GM19372 (cell line): ENCODE measurements at regions not wholly inside any gene's neighbourhood (a gene's known extent, or its start where the extent isn't known, plus 50 kb on each side); places are given as distances from the start of the nearest gene placed in this dataset.
"Not testable (repeated sequence)": the region's sequence is repeated elsewhere in the genome, so short reads cannot be mapped to it uniquely, and the experiment has no call there.

Source experiments
- ATAC-seq: cut with Tn5 transposase; IDR thresholded peaks from one replicate; pipeline ENCODE4 v1.9.1; 2021; ENCODE audit warnings: mild to moderate bottlenecking, low read depth, moderate library complexity; ENCODE audit not compliant: unreplicated experiment

DNA sequence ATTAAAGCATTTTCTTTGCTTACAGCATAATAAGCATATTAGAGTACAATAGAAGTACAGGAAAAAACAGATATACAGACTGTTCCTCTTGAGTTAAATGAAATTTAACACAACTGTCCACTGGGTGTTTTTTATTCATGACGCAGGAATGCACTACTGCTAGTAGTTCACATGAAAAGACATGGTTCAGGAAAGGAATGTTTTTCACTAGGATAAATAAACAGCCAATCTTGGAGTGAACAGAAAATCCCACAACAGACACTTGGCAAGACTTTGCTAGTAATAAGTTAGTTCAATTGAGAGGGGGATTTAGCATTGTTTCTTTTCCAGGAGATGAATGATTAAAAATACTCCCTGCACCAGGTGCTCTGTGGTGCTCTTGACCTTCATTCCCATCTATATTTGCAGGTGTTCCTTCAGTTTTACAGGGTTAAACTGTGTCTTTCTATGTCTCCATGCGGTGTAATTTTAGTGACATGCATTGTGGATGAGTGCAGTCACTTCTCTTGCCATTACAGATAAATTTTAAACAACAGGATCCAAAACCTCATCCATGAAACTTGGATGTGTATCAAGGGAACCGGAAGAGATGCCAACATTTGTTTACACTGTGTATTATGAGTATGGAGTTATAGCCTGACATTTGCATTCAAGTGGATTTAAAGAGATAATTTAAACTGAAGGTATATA lies 796.6 kb downstream of the DSC3 start:
- ATAC-seq, result no peak

DNA sequence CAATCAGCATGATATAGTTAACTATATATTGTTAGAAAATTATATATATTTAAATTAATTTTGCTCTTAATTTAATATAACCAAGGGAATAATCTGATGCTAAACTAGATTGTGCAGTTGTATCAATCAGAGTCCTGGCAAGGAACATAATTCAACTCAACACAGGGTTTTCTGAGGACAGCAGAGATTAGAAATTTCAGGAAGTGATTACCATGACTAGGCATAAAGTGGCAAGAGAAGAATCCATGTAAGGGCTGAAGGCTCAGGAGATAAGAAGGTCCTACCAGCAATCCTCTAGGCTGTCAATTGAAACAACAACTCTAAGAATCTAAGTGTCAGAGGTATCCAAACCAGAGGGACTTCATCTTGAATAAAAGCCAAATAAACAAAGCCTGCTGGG lies 807.8 kb downstream of the DSC3 start:
- ATAC-seq, result no peak

DNA sequence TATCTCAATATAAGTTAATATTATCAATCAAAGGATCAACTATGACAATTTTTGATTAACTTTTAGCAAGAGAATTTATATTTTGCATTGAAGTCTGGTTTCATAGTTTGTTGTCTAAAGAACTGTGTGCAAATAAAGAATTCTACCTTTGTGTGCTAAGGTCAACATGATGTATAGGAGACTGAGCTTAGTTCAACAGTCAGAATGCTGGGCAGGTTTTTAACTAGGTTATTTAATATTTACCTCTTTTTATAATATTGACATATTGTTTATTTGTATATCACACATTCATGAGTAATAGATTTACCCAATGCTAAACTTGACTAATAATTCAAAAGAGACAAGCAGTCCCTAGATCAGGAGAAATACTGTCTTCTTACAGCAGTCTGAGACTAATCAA lies 831.4 kb downstream of the DSC3 start:
- ATAC-seq, result no peak

DNA sequence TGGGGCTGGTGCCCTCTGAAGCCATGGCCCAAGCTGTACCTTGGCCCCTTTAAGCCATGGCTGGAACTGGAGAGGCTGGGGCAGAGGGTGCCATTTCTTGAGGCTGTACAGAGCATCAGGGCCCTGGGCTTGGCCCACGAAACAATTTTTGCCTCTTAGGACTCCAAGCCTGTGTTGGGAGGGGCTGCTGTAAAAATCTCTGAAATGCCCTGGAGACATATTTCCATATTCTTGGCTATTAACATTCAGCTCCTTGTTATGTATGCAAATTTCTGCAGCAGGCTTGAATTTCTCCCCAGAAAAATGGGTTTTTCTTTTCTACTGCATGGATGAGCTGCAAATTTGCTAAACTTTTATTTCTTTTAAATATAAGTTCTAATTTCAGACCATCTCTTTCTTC lies 834.0 kb downstream of the DSC3 start:
- no peak for ATAC-seq

DNA sequence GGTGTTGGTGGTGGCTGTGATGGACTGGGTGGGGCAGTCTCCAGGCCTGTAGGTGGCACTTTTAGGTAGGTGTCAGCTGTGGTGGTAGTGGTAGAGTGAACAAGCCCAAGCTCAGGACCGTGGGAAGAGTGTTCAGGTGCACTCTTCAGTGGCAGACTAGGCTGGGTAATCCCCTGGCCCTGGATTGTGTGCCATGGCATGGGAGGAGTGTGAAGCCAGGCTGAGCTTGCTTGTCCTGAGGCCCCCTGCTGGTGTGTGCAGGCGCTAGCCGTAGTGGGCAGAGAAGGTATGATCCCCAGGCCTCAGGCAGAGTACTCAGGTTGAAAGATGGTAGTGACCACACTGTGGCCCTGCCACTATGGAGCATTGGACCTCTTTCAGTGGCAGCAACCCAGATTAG lies 850.3 kb downstream of the DSC3 start:
- no peak for ATAC-seq

DNA sequence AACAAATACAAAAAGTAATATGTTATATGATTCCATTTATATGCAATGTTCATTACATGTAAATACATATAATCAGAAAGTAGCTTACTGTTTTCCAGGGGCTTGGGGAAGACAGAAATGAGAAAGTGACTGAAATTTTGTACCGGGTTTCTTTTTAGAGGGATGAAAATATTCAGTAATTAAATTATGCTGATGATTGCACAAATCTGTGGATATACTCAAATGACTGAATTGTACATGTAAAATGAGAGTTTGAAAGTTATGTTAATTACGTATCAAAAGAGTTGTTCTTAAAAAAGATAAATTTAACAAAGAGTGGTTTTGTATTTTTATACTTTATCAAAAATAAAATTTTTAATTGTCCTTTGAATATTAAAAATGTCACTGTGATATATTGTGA lies 856.3 kb downstream of the DSC3 start:
- no peak for ATAC-seq

DNA sequence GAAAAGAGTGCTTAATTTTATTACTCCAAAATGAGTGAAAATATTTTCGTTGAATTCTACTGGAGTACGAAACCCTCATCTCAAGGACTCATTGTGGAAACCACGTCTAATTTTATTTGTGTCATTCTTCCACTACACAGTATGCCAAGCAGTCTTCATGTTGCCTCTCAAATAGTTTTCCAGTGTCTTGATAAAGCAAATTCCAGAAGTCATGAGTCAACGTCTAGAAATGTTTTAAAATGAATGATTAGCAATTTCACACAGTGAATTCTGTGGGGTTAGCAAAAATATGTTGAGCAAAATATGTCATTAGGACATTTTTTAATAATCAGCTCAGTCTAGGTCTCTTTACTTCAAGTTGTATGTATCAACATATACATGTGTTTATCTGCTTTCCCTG lies 865.5 kb downstream of the DSC3 start:
- no peak for ATAC-seq

DNA sequence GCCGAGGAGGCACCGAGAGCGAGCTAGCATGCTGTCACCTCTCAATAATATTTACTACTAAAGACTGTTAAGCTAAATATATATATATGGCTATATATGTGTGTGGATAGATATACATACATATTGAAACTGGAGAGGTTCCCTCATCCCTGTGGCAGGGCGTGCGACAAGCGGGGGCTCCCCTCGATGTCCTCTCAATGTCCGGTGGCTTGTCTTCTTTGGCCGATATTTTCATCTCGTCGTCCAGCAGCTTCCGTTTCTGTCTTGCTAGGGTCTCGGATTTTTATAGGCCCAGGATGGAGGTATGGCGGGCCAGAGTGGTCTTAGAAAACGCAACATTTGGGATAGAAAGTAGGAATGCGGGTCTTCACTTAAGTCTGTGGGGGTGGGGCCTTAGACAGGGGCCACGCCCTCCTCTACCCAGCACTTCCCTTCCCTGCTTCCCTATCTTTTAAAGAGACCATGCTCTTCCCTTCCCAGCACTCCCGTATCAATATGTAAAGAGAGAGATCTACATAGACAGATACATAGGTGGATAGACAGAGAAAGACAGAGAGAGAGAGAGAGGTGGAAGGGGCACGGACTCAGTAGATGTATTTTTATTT lies 866.8 kb downstream of the DSC3 start:
- no peak for ATAC-seq

DNA sequence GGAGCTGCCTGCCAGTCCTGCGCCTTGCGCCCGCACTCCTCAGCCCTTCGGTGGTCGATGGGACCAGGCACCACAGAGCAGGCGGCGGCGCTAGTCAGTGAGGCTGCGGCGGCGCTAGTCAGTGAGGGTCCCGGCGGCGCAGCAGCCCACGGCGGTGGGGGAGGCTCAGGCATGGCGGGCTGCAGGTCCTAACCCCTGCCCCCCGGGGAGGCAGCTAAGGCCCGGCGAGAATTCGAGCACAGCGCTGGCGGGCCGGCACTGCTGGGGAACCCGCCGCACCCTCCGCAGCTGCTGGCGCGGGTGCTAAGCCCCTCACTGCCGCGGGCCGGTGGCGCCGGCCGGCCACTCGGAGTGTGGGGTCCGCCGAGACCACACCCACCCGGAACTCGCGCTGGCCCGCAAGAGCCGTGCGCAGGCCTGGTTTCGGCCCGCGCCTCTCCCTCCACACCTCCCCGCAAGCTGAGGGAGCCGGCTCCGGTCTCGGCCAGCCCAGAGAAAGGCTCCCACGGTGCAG lies 867.4 kb downstream of the DSC3 start:
- no peak for ATAC-seq

DNA sequence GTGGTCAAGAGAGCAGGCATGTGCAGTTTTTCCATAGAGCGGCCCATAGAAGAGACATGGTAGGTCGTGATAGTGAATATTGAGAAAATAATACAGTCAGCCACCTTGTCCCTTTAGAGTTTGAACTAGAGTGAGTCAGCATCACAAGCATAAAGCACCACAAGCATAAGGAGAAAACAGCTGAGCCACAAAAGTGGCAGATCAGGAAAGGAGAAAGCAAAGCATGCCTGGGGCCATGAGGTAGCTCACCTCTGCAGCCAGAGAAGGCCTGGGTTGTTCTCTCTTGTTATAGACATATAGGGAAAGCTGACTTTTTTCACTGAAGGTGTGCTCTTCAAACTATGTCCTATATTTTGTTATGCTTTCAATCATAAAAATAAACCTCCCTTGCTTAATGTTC lies 879.0 kb downstream of the DSC3 start:
- no peak for ATAC-seq

DNA sequence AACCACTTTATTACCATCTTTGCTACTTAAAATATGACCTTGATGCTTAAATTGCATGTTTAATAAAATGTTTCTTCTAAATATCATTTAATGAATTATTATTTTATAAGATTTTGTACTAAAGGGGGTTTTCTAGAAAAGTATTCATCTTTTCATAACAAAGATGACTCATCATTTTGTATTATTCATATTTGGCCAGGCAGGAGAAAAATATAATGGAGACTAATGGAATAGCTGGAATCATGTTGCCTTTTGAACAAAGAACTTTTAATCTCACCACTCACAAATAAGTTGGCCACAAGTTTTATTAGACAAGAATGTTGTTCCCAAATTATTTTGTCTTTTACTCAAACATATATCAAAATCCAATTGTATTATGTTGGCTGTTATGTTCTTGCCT lies 882.4 kb downstream of the DSC3 start:
- no peak for ATAC-seq

DNA sequence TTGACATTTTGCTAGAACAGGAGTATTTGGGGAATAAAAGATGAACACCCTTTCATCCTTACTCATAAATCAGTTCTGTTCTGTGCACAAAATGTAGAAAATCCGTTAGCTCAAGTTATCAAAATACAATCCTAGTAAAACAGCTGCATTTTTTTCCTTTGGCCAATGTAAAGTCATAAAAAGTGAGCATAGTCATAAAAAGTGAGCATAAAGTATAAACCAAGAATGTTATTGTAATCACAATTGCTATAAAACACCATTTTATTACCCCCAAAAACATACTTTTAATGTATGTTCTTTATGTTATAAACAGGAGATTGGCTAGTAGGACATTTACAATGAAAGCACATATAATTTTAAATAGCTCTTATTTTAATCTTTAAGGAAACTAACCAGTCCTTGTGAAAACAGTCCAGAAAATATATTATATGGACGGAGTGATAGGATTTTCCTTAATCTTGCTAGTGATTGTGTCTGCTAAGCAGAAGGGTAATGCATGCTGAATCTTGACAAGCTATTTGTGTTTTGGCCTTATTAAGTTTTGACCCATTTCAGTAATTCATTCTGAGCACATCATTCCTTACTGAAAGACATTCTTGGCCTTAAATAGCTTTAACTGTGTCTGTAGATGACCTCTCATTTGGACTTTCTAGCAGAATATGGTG lies 891.8 kb downstream of the DSC3 start:
- ATAC-seq, result no peak

DNA sequence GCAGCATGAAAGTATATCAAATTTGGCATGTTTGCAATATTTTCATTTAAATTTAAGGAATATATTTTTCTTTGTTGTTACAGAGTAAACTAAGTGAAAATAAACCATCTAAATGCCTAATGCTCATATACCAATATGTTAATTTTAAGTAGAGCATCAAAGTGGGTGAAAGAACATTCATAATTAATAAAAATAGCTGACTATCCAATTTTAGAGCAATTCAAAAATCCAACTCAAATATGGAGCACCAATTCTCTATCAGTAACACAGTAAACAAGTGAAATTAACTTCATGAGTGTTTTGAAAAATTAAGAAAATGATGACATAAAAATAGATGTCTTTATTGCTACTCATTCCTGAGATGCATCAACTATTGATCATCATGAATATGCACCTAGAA lies 893.0 kb downstream of the DSC3 start:
- ATAC-seq, result no peak

DNA sequence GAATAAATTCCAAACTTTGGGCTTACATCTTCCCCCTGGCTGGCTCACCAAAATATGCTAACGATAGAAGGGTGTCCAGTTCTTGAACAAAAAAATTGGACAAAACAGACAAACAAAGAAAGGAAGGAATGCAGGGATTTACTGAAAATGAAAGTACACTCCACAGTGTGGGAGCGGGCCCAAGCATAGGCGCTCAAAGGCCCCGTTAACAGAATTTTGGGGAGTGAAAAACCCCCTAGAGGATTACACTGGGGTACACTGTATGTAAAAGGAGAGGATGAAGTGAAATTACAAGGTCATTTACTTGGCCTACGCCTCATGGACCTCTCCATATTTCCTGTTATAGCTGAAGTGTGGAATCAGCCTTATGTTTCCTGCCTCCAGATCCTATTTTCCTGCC lies 899.7 kb downstream of the DSC3 start:
- no peak for ATAC-seq

DNA sequence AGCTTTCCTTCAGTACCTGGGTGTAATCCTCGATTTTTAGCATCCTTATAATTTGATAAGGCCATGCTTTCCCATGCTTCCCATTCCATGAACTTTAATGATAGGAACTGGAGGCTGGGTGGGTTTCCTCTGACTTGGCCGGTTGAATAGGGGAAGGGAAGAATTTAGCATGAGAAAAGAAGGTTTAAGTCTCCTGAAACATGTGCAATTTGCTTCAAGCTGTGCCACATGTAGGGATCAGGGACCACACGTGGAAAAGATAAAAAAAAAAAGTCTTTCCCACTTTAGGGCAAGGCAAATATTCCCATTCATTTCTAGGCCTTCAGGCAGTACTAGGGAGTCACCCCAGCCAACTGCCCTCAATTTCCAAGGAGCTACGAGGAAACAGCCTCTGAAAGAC lies 900.3 kb downstream of the DSC3 start:
- ATAC-seq, result no peak

DNA sequence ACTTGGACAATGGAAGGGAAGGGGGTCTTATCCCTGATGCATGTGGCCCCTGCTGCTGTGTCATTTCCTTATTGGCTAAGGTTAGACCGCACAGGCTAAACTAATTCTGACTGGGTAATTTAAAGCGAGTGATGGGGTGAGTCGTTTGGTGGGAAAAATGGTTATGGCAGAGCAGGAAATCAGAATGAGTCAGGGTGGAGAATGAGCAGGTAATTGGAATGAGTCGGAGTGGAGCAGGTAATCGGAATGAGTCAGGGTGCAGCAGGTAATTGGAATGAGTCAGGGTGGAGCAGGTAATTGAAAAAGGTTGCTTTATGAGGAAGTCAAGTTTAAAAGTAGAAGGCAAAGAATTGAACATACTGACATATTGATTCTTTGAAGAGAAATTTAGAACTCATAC lies 901.0 kb downstream of the DSC3 start:
- ATAC-seq, result not testable (repeated sequence)

DNA sequence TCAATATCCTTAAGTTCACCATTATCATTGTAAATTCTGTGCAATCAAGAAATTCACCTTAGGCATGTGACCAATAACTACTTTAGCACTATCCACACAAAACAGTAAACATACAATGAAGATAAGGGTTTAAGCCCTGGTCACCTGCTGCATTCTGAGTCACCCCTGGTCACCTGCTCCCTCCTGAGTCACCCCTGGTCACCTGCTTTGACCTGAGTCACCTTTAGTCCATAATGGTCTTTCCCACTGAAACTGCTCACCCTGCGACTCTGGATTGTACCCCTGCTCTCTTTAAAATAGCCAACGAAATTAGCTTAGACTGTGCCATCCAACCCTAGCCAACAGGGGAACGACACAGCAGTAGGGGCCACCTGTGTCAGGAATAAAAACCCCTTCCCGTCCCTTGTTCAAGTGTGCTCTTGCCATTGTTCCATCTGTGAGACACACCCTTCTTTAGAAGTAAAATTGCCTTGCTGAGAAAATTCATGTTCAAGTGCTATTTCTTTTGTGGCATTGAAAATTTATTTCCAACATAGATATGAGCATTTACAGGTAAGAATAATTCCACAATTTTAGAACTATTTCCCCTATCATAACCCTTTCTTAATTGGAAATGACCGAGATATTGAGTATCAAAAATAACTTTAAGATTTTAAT lies 902.8 kb downstream of the DSC3 start:
- ATAC-seq, result no peak

DNA sequence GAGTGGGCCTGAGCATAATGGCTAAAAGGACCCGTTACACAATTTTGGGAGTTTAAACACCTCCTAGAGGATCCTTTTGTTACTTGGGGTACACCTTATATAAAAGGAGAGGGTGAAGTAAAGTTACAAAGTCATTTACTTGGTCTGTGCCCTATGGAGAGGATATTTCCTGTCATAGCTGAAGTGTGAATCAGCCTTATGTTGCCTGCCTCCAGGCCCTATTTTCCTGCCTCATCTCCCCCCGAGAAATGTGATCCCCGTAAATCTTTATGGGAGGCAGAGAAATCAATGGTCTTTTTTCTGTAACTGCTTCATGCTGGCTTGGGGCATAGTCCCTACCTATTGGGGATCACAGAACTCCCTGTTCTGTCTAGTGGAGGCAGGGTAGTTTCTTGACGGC lies 906.6 kb downstream of the DSC3 start:
- ATAC-seq, result no peak

DNA sequence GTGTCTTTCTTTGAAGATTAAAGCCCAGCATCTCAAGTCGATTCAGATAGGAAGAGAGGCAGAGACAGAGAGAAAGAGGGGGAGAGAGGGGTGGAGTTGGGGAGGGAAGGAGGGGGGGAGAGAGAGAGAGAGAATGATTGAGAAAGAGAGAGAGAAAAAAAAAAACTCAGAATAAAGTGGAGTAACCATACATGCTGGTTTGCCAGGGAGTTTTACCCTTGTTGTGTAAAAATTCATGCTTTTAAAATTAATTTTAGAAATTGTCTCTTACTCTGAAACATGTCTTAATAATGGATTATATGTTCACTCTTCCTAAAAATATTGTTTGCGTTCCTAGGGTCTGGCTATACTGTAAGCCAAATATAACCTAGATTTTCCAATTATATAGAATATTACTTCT lies 908.5 kb downstream of the DSC3 start:
- ATAC-seq, result no peak

DNA sequence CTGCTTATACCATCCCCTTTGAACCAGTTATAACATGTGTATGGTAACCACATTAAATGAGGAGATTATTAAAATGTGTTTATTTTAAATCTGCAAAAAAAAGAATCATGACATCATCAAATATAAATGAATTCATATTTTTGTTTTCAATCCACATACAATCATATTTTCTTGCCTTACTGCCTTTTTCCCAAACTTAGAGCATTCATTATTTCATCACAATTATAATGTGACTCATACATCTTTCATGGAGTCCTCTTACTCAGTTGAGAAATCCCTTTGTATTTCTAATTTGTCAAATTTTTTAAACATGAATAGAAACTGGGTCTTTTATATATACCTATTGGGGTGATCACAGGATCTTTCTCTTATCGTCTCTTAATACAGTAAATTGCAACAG lies 909.6 kb downstream of the DSC3 start:
- ATAC-seq, result no peak

DNA sequence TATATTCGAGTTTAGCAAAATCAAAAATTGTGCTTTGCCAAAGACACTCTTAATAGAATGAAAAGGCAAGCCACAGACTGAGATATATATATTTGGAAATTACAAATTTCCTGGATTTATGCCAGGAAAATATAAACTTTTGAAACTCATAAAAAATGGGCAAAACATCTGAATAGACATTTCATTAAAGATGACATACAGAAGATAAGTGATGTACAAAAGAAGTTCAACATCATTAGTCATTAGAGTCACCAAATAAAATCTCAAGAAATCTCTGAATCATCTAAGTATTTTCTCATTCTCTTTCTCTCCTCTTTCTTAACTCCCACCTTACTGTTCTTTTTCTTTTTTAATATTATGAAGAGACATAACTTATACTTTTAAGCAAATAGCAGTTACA lies 921.1 kb downstream of the DSC3 start:
- no peak for ATAC-seq
